ENCODE measurements at regions not wholly inside any gene's neighbourhood (a gene's known extent, or its start where the extent isn't known, plus 50 kb on each side); places are given as distances from the start of the nearest gene placed in this dataset.

- Histone ChIP-seq H3K36me3 (ENCODE audit: control insufficient read depth, insufficient read depth, low read length) (no peaks in the 10 kb centered on the region), H3K27ac (ENCODE audit: low read depth, low read length) (no peak overlapping the region), H3K27me3 (ENCODE audit: control insufficient read depth, insufficient read depth, low read length, poor library complexity, severe bottlenecking) (no peaks in the 10 kb centered on the region), H3K9ac (ENCODE audit: extremely low read depth, low read length, poor library complexity, severe bottlenecking) (no peak overlapping the region), H3K4me1 (ENCODE audit: control insufficient read depth, insufficient read depth, low read length) (no peaks in the 10 kb centered on the region), H3K4me3 (ENCODE audit: low read length) (no peak overlapping the region), H3K9me3 (ENCODE audit: control insufficient read depth, low read length) (no peaks in the 10 kb centered on the region)
- H3K27ac Mint-ChIP-seq: no peak overlapping the region
- H3K4me3 Mint-ChIP-seq: no peak overlapping the region
- peaks cover 23% of the 10 kb centered on the region for H3K9me3 Mint-ChIP-seq
- 78 to 89% methylated on average over 1 to 5 of the region's 5 CpGs for WGBS, 2 experiments (ENCODE audit: insufficient coverage in 1 of 2, insufficient read length in 1 of 2)
- H3K4me1 Mint-ChIP-seq: no peaks in the 10 kb centered on the region
- TF ChIP-seq CTCF (conservative IDR thresholded peaks at IDR 0.05): no peak
- no peak for DNase-seq
- no peaks in the 10 kb centered on the region for H3K27me3 Mint-ChIP-seq (ENCODE audit: insufficient read depth)
- H3K36me3 Mint-ChIP-seq (ENCODE audit: low read depth): no peaks in the 10 kb centered on the region
Observed at GRCh38 chr11:109902764-109903433, 190.3 kb upstream of the ZC3H12C start.

- no peaks in the 10 kb centered on the region for H3K36me3 ChIP-seq (ENCODE audit: control insufficient read depth, insufficient read depth, low read length)
- TF ChIP-seq CTCF (conservative IDR thresholded peaks at IDR 0.05): no peak
- Mint-ChIP-seq H3K36me3 (ENCODE audit: low read depth) (no peaks in the 10 kb centered on the region), H3K27ac (no peak overlapping the region), H3K4me1 (no peaks in the 10 kb centered on the region), H3K27me3 (ENCODE audit: insufficient read depth) (no peaks in the 10 kb centered on the region), H3K4me3 (no peak overlapping the region), H3K9me3 (no peaks in the 10 kb centered on the region)
- WGBS, 2 experiments (ENCODE audit: insufficient coverage in 1 of 2, insufficient read length in 1 of 2): no CpG with 5 or more reads among the region's 2 CpGs
- DNase-seq: no peak
- H3K27ac ChIP-seq (ENCODE audit: low read depth, low read length): no peak overlapping the region
- no peaks in the 10 kb centered on the region for H3K9me3 ChIP-seq (ENCODE audit: control insufficient read depth, low read length)
- H3K27me3 ChIP-seq (ENCODE audit: control insufficient read depth, insufficient read depth, low read length, poor library complexity, severe bottlenecking): no peaks in the 10 kb centered on the region
- no peaks in the 10 kb centered on the region for H3K4me1 ChIP-seq (ENCODE audit: control insufficient read depth, insufficient read depth, low read length)
- no peak overlapping the region for H3K9ac ChIP-seq (ENCODE audit: extremely low read depth, low read length, poor library complexity, severe bottlenecking)
- H3K4me3 ChIP-seq (ENCODE audit: low read length): no peak overlapping the region
Observed at GRCh38 chr11:109911488-109911887, 181.7 kb upstream of the ZC3H12C start.

GRCh38 chr11:109914038-109914437 is 179.2 kb upstream of the ZC3H12C start:
- Histone ChIP-seq H3K4me3 (ENCODE audit: low read length) (no peak overlapping the region), H3K27me3 (ENCODE audit: control insufficient read depth, insufficient read depth, low read length, poor library complexity, severe bottlenecking) (no peaks in the 10 kb centered on the region), H3K9me3 (ENCODE audit: control insufficient read depth, low read length) (no peaks in the 10 kb centered on the region), H3K4me1 (ENCODE audit: control insufficient read depth, insufficient read depth, low read length) (no peaks in the 10 kb centered on the region), H3K36me3 (ENCODE audit: control insufficient read depth, insufficient read depth, low read length) (no peaks in the 10 kb centered on the region), H3K27ac (ENCODE audit: low read depth, low read length) (no peak overlapping the region), H3K9ac (ENCODE audit: extremely low read depth, low read length, poor library complexity, severe bottlenecking) (no peak overlapping the region)
- no peaks in the 10 kb centered on the region for H3K36me3 Mint-ChIP-seq (ENCODE audit: low read depth)
- TF ChIP-seq CTCF (conservative IDR thresholded peaks at IDR 0.05): no peak
- H3K9me3 Mint-ChIP-seq: no peaks in the 10 kb centered on the region
- H3K27ac Mint-ChIP-seq: no peak overlapping the region
- 91 to 95% methylated on average over 2 to 4 of the region's 4 CpGs for WGBS, 2 experiments (ENCODE audit: insufficient coverage in 1 of 2, insufficient read length in 1 of 2)
- no peak for DNase-seq
- no peaks in the 10 kb centered on the region for H3K4me1 Mint-ChIP-seq
- no peaks in the 10 kb centered on the region for H3K27me3 Mint-ChIP-seq (ENCODE audit: insufficient read depth)
- H3K4me3 Mint-ChIP-seq: no peak overlapping the region
